ENCODE measurements at regions not wholly inside any gene's neighbourhood (a gene's known extent, or its start where the extent isn't known, plus 50 kb on each side); places are given as distances from the start of the nearest gene placed in this dataset.

- no peak for DNase-seq
Observed at GRCh38 chr15:62726461-62726860, 316.1 kb upstream of the TPM1 start.

- no peak for DNase-seq
Observed at GRCh38 chr15:62727501-62727900, 315.0 kb upstream of the TPM1 start.

GRCh38 chr15:62730825-62731224 lies 311.7 kb upstream of the TPM1 start:
- no peak for DNase-seq

- DNase-seq = no peak
Observed at GRCh38 chr15:62732078-62732477, 310.5 kb upstream of the TPM1 start.

GRCh38 chr15:62734706-62735105 lies 307.8 kb upstream of the TPM1 start:
- DNase-seq = no peak

- no peak for DNase-seq
Observed at GRCh38 chr15:62736756-62737155, 305.8 kb upstream of the TPM1 start.

GRCh38 chr15:62737551-62737950 lies 305.0 kb upstream of the TPM1 start:
- DNase-seq = no peak

GRCh38 chr15:62739082-62739481 lies 303.5 kb upstream of the TPM1 start:
- no peak for DNase-seq

GRCh38 chr15:62739507-62739906 lies 303.0 kb upstream of the TPM1 start:
- DNase-seq = no peak

GRCh38 chr15:62740141-62741004 lies 302.2 kb upstream of the TPM1 start:
- DNase-seq = no peak

GRCh38 chr15:62741106-62741505 lies 301.4 kb upstream of the TPM1 start:
- no peak for DNase-seq

- peak; percentile 38 for DNase-seq
Observed at GRCh38 chr15:62742409-62743171, 300.0 kb upstream of the TPM1 start.

GRCh38 chr15:62745621-62746225 lies 296.8 kb upstream of the TPM1 start:
- no peak for DNase-seq

- no peak for DNase-seq
Observed at GRCh38 chr15:62748196-62748595, 294.4 kb upstream of the TPM1 start.

- no peak for DNase-seq
Observed at GRCh38 chr15:62749036-62749815, 293.3 kb upstream of the TPM1 start.

GRCh38 chr15:62750471-62750870 lies 292.1 kb upstream of the TPM1 start:
- DNase-seq = no peak

- DNase-seq = no peak
Observed at GRCh38 chr15:62752657-62753517, 289.7 kb upstream of the TPM1 start.

- DNase-seq = no peak
Observed at GRCh38 chr15:62753518-62754221, 288.9 kb upstream of the TPM1 start.

- no peak for DNase-seq
Observed at GRCh38 chr15:62756326-62756994, 286.1 kb upstream of the TPM1 start.

- DNase-seq = no peak
Observed at GRCh38 chr15:62756995-62757360, 285.6 kb upstream of the TPM1 start.

- DNase-seq = no peak
Observed at GRCh38 chr15:62757535-62757934, 285.0 kb upstream of the TPM1 start.

Measured in stimulated activated CD4-positive, alpha-beta T cell treated with anti-CD3 and anti-CD28 coated beads, Interleukin-4, amount 100 ng/mL, for 24 hours (primary cell).